GM18502 (cell line): ENCODE measurements at regions not wholly inside any gene's neighbourhood (a gene's known extent, or its start where the extent isn't known, plus 50 kb on each side); places are given as distances from the start of the nearest gene placed in this dataset.
"Not testable (repeated sequence)": the region's sequence is repeated elsewhere in the genome, so short reads cannot be mapped to it uniquely, and the experiment has no call there.

Experiments used
- ATAC-seq: cut with Tn5 transposase; IDR thresholded peaks from one replicate; pipeline ENCODE4 v1.9.1; 2021; ENCODE audit warnings: mild to moderate bottlenecking; ENCODE audit not compliant: unreplicated experiment, poor library complexity

- not testable (repeated sequence) for ATAC-seq
Observed at GRCh38 chr2:132315546-132315945, 101.1 kb upstream of the GPR39 start.

GRCh38 chr2:132317026-132317680, 99.5 kb upstream of the GPR39 start:
- ATAC-seq, result not testable (repeated sequence)

GRCh38 chr2:132318481-132318880, 98.1 kb upstream of the GPR39 start:
- not testable (repeated sequence) for ATAC-seq

- ATAC-seq, result not testable (repeated sequence)
Observed at GRCh38 chr2:132324005-132324404, 92.6 kb upstream of the GPR39 start.

GRCh38 chr2:132332345-132333033, 84.1 kb upstream of the GPR39 start:
- not testable (repeated sequence) for ATAC-seq

- not testable (repeated sequence) for ATAC-seq
Observed at GRCh38 chr2:132337135-132337534, 79.5 kb upstream of the GPR39 start.

- ATAC-seq, result not testable (repeated sequence)
Observed at GRCh38 chr2:132337844-132338243, 78.8 kb upstream of the GPR39 start.

- peak; percentile 62 for ATAC-seq
Observed at GRCh38 chr2:132347041-132347780, 69.4 kb upstream of the GPR39 start.

GRCh38 chr2:132349092-132349687, 67.4 kb upstream of the GPR39 start:
- ATAC-seq, result not testable (repeated sequence)

- ATAC-seq, result not testable (repeated sequence)
Observed at GRCh38 chr2:132351668-132352067, 64.9 kb upstream of the GPR39 start.

- not testable (repeated sequence) for ATAC-seq
Observed at GRCh38 chr2:132352481-132353001, 64.1 kb upstream of the GPR39 start.

GRCh38 chr2:132353380-132353779, 63.2 kb upstream of the GPR39 start:
- ATAC-seq, result not testable (repeated sequence)

GRCh38 chr2:132360964-132361363, 55.6 kb upstream of the GPR39 start:
- ATAC-seq, result not testable (repeated sequence)

GRCh38 chr2:132361498-132361897, 55.1 kb upstream of the GPR39 start:
- not testable (repeated sequence) for ATAC-seq

- ATAC-seq, result not testable (repeated sequence)
Observed at GRCh38 chr2:132363352-132363751, 53.3 kb upstream of the GPR39 start.

GRCh38 chr2:132365963-132366362, 50.6 kb upstream of the GPR39 start:
- not testable (repeated sequence) for ATAC-seq

GRCh38 chr2:132366421-132367180, 50.0 kb upstream of the GPR39 start:
- no peak for ATAC-seq
